HG02852 (cell line): ENCODE measurements at regions not wholly inside any gene's neighbourhood (a gene's known extent, or its start where the extent isn't known, plus 50 kb on each side); places are given as distances from the start of the nearest gene placed in this dataset.

Experiments used
- ATAC-seq: cut with Tn5 transposase; IDR thresholded peaks from one replicate; pipeline ENCODE4 v1.9.1; 2021; ENCODE audit warnings: mild to moderate bottlenecking, moderate library complexity; ENCODE audit not compliant: unreplicated experiment

- no peak for ATAC-seq
Observed at GRCh38 chr15:97893967-97894366, 66.5 kb upstream of the ARRDC4 start.

GRCh38 chr15:97899981-97900380 lies 60.5 kb upstream of the ARRDC4 start:
- no peak for ATAC-seq

GRCh38 chr15:97902140-97902780 lies 58.2 kb upstream of the ARRDC4 start:
- no peak for ATAC-seq

GRCh38 chr15:97903560-97903959 lies 56.9 kb upstream of the ARRDC4 start:
- ATAC-seq = no peak

- ATAC-seq = no peak
Observed at GRCh38 chr15:97903971-97904572, 56.4 kb upstream of the ARRDC4 start.

- peak; percentile 95 for ATAC-seq
Observed at GRCh38 chr15:97909291-97909891, 51.1 kb upstream of the ARRDC4 start.
